NB4 (cell line): ENCODE measurements at regions not wholly inside any gene's neighbourhood (a gene's known extent, or its start where the extent isn't known, plus 50 kb on each side); places are given as distances from the start of the nearest gene placed in this dataset.

Experiments used
- DNase-seq: peaks from one replicate; pipeline ENCODE4 v3.0.0; 2010; ENCODE audit warnings: low read depth
- H3K4me3 ChIP-seq: one replicate; pipeline ENCODE4 v1.5.1; 2011; ENCODE audit warnings: mild to moderate bottlenecking, low read depth, low read length, moderate library complexity
- CTCF ChIP-seq: IDR thresholded peaks from one replicate; pipeline ENCODE4 v1.5.1; 2012; ENCODE audit warnings: low read depth, low read length
- MAX ChIP-seq: IDR thresholded peaks from 2 replicates; pipeline ENCODE4 v1.6.1; 2011; ENCODE audit warnings: low read depth, low read length
- MYC ChIP-seq: IDR thresholded peaks from 2 replicates; pipeline ENCODE4 v1.6.1; 2011; ENCODE audit warnings: low read depth, low read length
- POLR2A ChIP-seq: IDR thresholded peaks from 2 replicates; pipeline ENCODE4 v1.6.1; 2011; ENCODE audit warnings: mild to moderate bottlenecking; ENCODE audit not compliant: insufficient read length; ENCODE audit errors: extremely low read depth

- no peak for DNase-seq
- no peak for TF ChIP-seq MYC
- TF ChIP-seq POLR2A: no peak
- TF ChIP-seq MAX: no peak
- no peak for TF ChIP-seq CTCF
- H3K4me3 ChIP-seq: no peak overlapping the region
Observed at GRCh38 chr13:79663435-79663834, 182.5 kb downstream of the NDFIP2 start.

GRCh38 chr13:79662882-79663281 is 181.9 kb downstream of the NDFIP2 start:
- TF ChIP-seq CTCF: no peak
- no peak for TF ChIP-seq POLR2A
- TF ChIP-seq MYC: no peak
- TF ChIP-seq MAX: no peak
- no peak for DNase-seq
- H3K4me3 ChIP-seq: no peak overlapping the region

- DNase-seq: no peak
- no peak overlapping the region for H3K4me3 ChIP-seq
- no peak for TF ChIP-seq POLR2A
- no peak for TF ChIP-seq MYC
- no peak for TF ChIP-seq MAX
- no peak for TF ChIP-seq CTCF
Observed at GRCh38 chr13:79660361-79660760, 179.4 kb downstream of the NDFIP2 start.

GRCh38 chr13:79659121-79659521 is 178.2 kb downstream of the NDFIP2 start:
- TF ChIP-seq POLR2A (no peak), MAX (no peak), MYC (no peak), CTCF (no peak)
- H3K4me3 ChIP-seq: no peak overlapping the region
- peak; percentile 6 for DNase-seq

GRCh38 chr13:79658333-79658975 is 177.5 kb downstream of the NDFIP2 start:
- DNase-seq: no peak
- no peak overlapping the region for H3K4me3 ChIP-seq
- no peak for TF ChIP-seq MYC
- TF ChIP-seq MAX: no peak
- no peak for TF ChIP-seq CTCF
- TF ChIP-seq POLR2A: no peak

GRCh38 chr13:79655509-79655908 is 174.6 kb downstream of the NDFIP2 start:
- DNase-seq: no peak
- no peak for TF ChIP-seq MAX
- no peak overlapping the region for H3K4me3 ChIP-seq
